Stimulated activated CD4-positive, alpha-beta T cell treated with anti-CD3 and anti-CD28 coated beads, TNF-alpha, amount 100 ng/mL, for 48 hours (primary cell): ENCODE measurements at regions not wholly inside any gene's neighbourhood (a gene's known extent, or its start where the extent isn't known, plus 50 kb on each side); places are given as distances from the start of the nearest gene placed in this dataset.
"Not testable (repeated sequence)": the region's sequence is repeated elsewhere in the genome, so short reads cannot be mapped to it uniquely, and the experiment has no call there.

Source experiments
- DNase-seq, 3 donors: peaks; one replicate each; pipeline ENCODE4 v3.0.0-alpha.2; 2020; ENCODE audit warnings: low read depth in 3 of 3

- no peak for DNase-seq
Observed at GRCh38 chr5:68067976-68068603, 147.5 kb upstream of the PIK3R1 start.

DNA sequence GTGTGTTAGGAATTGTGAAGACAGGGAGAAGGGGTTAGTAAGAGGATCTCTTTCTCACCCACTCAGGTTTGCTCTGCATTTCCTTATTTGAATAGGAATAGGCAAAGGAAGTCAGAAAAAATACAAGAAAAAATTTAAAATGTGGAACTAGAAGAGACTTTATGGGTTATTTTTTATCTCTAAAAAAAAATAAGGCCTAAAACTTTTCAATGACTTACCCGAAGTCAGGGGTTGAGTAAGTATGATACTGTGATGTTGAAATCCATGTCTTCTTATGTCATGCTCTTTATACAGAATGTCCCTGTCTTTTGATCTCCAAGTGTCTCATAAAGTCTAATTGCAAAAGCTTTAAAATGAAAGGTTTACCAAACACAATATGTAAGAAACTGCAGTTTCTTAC is 148.3 kb upstream of the PIK3R1 start:
- no peak for DNase-seq

DNA sequence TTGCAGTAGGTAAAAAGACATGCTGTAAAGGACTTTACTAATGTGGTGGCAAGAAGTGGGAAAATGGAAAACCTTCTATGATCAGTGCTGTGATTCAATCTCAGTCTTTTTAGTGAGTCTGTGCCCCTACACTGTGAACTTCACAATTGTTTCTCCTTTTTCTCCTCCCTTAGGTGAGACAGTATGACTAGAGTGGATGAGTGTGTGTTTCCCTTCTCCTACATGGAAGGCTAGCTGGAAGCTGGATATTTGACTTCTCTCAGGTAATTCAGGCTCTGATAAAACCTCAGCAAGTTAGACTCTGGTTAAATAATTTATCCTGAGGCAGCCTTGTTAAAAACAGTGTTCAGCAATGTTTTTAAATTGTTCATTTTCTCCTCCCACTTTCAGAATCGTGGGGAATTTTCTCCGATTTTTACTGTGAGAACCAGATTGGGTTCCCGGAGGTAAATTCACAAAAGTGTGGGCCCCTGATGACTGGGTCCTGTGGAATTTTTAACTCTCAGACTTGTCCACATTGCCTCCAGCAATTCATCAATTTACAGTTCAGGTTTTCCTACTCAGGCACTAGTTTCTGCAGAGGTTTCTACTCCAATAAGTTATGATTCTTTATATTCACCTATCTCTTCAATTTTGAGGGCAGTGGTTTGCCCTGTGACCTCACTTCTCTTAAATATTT is 149.1 kb upstream of the PIK3R1 start:
- no peak for DNase-seq

- DNase-seq, result not testable (repeated sequence)
Observed at GRCh38 chr5:68065321-68065720, 150.2 kb upstream of the PIK3R1 start.

DNA sequence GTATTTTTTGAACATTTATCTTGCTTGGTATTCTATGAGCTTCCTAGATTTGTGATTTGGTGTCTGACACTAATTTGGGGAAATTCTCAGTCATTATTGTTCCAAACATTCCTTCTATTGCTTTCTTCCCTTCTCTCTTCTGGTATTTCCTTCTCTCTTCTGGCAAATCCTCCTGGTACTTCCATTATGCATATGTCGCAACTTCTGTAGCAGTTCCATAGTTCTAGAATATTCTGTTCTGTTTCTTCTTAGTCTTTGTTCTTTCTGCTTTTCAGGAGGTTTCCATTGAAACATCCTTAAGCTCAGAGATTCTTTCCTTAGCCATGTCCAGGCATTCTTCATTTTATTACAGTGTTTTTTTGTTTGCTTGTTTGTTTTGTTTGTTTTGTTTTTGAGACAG is 155.2 kb upstream of the PIK3R1 start:
- no peak for DNase-seq

DNA sequence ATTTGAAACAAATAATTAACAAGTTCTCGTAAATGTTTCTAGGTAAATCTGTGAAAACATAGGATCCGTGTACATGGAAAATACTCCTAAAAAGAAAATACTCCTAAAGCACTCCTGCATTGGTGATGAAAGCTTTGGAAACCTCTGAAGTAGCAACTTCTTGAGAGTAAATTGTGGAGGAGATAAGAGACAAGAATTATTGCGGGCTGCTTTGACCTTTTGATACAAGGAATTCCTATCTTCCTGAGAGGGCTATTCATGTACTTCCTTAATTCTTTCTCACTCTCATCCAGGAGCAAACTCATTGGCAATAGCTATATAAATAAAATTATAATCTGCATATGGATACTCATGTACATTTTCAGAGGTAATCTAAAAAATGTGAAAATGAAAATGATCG is 158.4 kb upstream of the PIK3R1 start:
- DNase-seq, result no peak

DNA sequence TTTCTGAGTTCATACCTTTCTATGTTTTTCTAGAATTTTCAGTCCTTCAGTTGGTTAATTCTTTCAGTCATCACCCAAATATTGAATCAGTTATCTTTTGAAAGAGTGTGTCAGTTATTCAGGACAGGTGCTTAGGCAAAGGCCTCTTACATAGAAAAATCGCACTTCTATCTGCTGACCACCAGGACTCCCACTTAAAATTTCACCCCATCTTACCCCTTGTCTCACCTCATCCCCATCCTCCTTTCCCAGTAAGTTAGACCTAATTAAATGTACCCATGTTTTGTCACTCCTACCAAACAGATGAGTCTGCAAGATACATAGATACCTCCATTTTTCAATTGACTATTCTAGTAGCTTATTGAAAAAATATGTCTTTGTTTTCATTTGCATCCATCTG is 159.9 kb upstream of the PIK3R1 start:
- DNase-seq, result no peak

GRCh38 chr5:68054638-68055037 is 160.9 kb upstream of the PIK3R1 start:
- no peak for DNase-seq

GRCh38 chr5:68053202-68053601 is 162.4 kb upstream of the PIK3R1 start:
- no peak for DNase-seq

- DNase-seq, result no peak
Observed at GRCh38 chr5:68049053-68049713, 166.4 kb upstream of the PIK3R1 start.

DNA sequence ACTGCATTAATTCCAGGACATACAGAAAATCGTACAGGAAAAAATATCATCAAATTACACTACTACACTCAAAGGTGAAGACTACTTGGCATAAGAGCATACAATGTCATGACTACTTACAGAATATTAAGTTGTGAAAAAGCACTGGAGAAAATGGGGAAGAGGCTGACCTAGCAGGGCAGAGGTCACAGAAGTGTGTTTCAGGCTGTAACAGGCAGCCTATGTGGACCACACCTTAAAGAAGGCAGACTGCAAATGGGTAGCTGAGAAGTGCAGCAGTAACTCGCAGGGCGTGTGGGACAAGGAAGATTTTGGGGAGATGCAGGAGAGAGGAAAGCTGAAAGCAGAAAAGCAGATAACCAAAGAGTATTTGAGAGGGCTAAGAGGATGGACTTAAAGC is 167.0 kb upstream of the PIK3R1 start:
- no peak for DNase-seq

- DNase-seq, result not testable (repeated sequence)
Observed at GRCh38 chr5:68048054-68048453, 167.5 kb upstream of the PIK3R1 start.

- no peak for DNase-seq
Observed at GRCh38 chr5:68047035-68047434, 168.5 kb upstream of the PIK3R1 start.

GRCh38 chr5:68046445-68046844 is 169.1 kb upstream of the PIK3R1 start:
- DNase-seq, result no peak

GRCh38 chr5:68041293-68041692 is 174.3 kb upstream of the PIK3R1 start:
- DNase-seq, result no peak

DNA sequence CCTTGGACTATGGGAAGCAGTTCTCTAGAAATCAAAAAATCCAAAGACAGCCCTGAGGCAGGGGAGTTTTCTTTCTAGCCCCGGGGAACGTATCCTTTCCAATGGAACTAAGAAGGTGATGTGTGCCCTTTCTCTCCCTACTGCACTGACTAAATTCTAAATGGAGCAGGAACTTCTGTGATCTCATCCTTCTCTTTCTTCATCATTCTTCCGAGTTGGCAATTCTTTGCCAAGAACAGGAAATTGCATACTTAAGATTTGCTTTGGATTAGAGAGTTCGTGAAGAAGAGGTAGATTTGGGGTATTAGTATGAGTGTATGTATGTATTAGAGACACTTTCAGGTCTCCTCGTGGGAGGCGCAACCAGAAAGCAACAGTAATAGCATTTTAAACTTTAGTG is 178.0 kb upstream of the PIK3R1 start:
- no peak for DNase-seq

GRCh38 chr5:68033961-68034571 is 181.5 kb upstream of the PIK3R1 start:
- DNase-seq, result no peak

DNA sequence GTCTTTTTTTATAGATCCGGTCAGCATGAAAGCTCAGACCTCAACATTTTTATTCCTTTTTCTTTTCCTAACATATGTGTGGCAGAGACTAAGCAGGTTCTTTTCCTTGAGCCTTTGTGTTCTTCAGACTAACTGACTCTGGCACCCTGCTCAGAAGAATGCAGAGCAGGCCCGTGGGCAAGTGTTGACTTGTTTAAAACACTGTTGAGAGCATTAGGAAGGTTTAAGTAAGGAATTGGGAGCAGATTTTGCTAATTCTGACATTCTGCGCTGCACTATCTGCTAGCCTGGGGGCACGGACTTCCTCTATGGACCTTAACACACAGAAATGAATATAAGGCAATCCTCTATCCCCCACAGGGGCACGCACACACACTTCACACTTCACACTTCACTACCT is 182.5 kb upstream of the PIK3R1 start:
- DNase-seq, result no peak

DNA sequence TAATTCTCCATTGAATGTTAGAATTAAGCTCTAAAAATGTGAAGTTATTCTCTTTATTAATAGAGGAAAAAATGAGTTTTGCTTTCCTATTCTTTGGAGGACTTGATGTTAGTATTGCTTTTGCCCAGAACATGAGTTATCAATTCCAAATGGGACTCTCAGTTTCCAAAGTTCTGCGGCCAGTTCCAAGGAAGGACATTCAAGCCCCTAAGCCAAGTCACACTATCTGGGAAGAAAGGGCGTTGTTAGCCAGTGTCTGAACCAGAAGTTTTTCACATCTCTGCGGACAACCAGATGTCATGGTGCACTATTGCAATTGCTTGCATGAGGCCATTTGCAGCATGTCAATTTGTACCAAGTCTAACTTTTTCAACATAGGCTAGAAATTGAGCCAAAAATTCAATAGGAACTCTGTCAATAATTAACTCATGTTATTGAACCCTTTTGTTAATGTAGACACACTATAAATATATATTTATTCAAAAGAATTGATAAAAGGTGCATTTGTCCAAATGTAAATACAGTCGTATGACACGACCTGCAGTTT is 183.3 kb upstream of the PIK3R1 start:
- no peak for DNase-seq

- no peak for DNase-seq
Observed at GRCh38 chr5:68028131-68028727, 187.3 kb upstream of the PIK3R1 start.

DNA sequence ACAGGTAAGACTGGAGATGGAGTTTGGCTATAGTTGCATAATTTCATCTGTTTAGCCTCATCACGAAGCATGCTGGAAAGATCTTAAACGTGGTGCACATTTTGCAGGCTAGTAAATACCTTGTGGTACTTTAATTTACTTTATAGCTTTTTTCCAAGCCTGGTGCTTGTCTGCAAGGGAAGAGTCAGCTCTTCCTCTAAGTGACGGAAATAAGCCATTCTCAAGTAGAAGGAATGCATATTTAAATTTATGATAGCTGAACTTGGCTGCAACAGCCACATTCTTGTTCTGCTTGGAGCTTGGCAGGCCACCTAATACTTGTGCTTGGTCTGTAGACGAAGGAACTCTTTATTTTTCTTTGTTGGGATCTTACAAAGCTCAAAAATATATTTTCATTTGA is 188.0 kb upstream of the PIK3R1 start:
- no peak for DNase-seq
